ENCODE measurements at regions not wholly inside any gene's neighbourhood (a gene's known extent, or its start where the extent isn't known, plus 50 kb on each side); places are given as distances from the start of the nearest gene placed in this dataset.

GRCh38 chr21:20250337-20250736 lies 747.9 kb upstream of the NCAM2 start:
- H3K9ac ChIP-seq, result no peak overlapping the region
- WGBS, 2 experiments (ENCODE audit: low coverage in 1 of 2, low lambda C conversion rate in 2 of 2, missing lambda C conversion rate in 2 of 2), result 15 to 24% methylated on average over 3 of the region's 3 CpGs
- no peak overlapping the region for H3K4me3 ChIP-seq
- H3K27ac ChIP-seq, result no peak overlapping the region
- H3K4me2 ChIP-seq (ENCODE audit: unreplicated experiment), result no peak overlapping the region
- no peaks in the 10 kb centered on the region for H3K79me2 ChIP-seq (ENCODE audit: insufficient read depth)
- no peaks in the 10 kb centered on the region for H4K20me1 ChIP-seq (ENCODE audit: insufficient read depth)
- in situ Hi-C loops (cut with MboI), result no loop called here
- no peak overlapping the region for H2AFZ ChIP-seq
- no peak for TF ChIP-seq EZH2phosphoT487 (IDR thresholded peaks at IDR 0.05; ENCODE audit: insufficient read depth, low read depth)
- no peak for TF ChIP-seq EZH2 (IDR thresholded peaks at IDR 0.05; ENCODE audit: insufficient read depth, poor library complexity, severe bottlenecking)
- H3K9me3 ChIP-seq (ENCODE audit: low read depth), result no peaks in the 10 kb centered on the region
- no peaks in the 10 kb centered on the region for H3K9me2 ChIP-seq (ENCODE audit: insufficient read depth)
- H3F3A ChIP-seq (ENCODE audit: insufficient read depth), result no peaks in the 10 kb centered on the region
- H3K27me3 ChIP-seq (replicated peaks; ENCODE audit: insufficient read depth), result no peaks in the 10 kb centered on the region
- no peak for DNase-seq
- no peaks in the 10 kb centered on the region for H3K4me1 ChIP-seq (ENCODE audit: insufficient read depth)
- H3K36me3 ChIP-seq (ENCODE audit: low read depth), result no peaks in the 10 kb centered on the region

GRCh38 chr21:20253261-20253660 lies 744.9 kb upstream of the NCAM2 start:
- H3K27ac ChIP-seq, result no peak overlapping the region
- in situ Hi-C loops (cut with MboI), result no loop called here
- no peaks in the 10 kb centered on the region for H3K4me1 ChIP-seq (ENCODE audit: insufficient read depth)
- H4K20me1 ChIP-seq (ENCODE audit: insufficient read depth), result no peaks in the 10 kb centered on the region
- no peaks in the 10 kb centered on the region for H3K79me2 ChIP-seq (ENCODE audit: insufficient read depth)
- no peaks in the 10 kb centered on the region for H3K27me3 ChIP-seq (replicated peaks; ENCODE audit: insufficient read depth)
- H2AFZ ChIP-seq, result no peak overlapping the region
- H3K9ac ChIP-seq, result no peak overlapping the region
- no peak overlapping the region for H3K4me3 ChIP-seq
- no peak overlapping the region for H3K4me2 ChIP-seq (ENCODE audit: unreplicated experiment)
- no peaks in the 10 kb centered on the region for H3K9me3 ChIP-seq (ENCODE audit: low read depth)
- DNase-seq, result no peak
- WGBS, 2 experiments (ENCODE audit: low coverage in 1 of 2, low lambda C conversion rate in 2 of 2, missing lambda C conversion rate in 2 of 2), result 16 to 31% methylated on average over 3 of the region's 3 CpGs
- TF ChIP-seq EZH2 (IDR thresholded peaks at IDR 0.05; ENCODE audit: insufficient read depth, poor library complexity, severe bottlenecking), result no peak
- no peaks in the 10 kb centered on the region for H3F3A ChIP-seq (ENCODE audit: insufficient read depth)
- H3K36me3 ChIP-seq (ENCODE audit: low read depth), result no peaks in the 10 kb centered on the region
- no peaks in the 10 kb centered on the region for H3K9me2 ChIP-seq (ENCODE audit: insufficient read depth)

GRCh38 chr21:20254964-20255363 lies 743.2 kb upstream of the NCAM2 start:
- Histone ChIP-seq H3K4me1 (ENCODE audit: insufficient read depth) (no peaks in the 10 kb centered on the region), H3K9ac (no peak overlapping the region), H3K79me2 (ENCODE audit: insufficient read depth) (no peaks in the 10 kb centered on the region), H3F3A (ENCODE audit: insufficient read depth) (no peaks in the 10 kb centered on the region), H3K4me2 (ENCODE audit: unreplicated experiment) (no peak overlapping the region), H2AFZ (no peak overlapping the region), H3K9me3 (ENCODE audit: low read depth) (no peaks in the 10 kb centered on the region), H3K9me2 (ENCODE audit: insufficient read depth) (no peaks in the 10 kb centered on the region), H4K20me1 (ENCODE audit: insufficient read depth) (no peaks in the 10 kb centered on the region), H3K27ac (no peak overlapping the region), H3K27me3 (replicated peaks; ENCODE audit: insufficient read depth) (no peaks in the 10 kb centered on the region), H3K36me3 (ENCODE audit: low read depth) (no peaks in the 10 kb centered on the region), H3K4me3 (no peak overlapping the region)
- no peak for DNase-seq
- TF ChIP-seq EZH2 (IDR thresholded peaks at IDR 0.05; ENCODE audit: insufficient read depth, poor library complexity, severe bottlenecking) (no peak), EZH2phosphoT487 (IDR thresholded peaks at IDR 0.05; ENCODE audit: insufficient read depth, low read depth) (no peak)
- 69 to 74% methylated on average over 4 of the region's 4 CpGs for WGBS, 2 experiments (ENCODE audit: low coverage in 1 of 2, low lambda C conversion rate in 2 of 2, missing lambda C conversion rate in 2 of 2)
- in situ Hi-C loops (cut with MboI), result no loop called here

GRCh38 chr21:20257052-20257740 lies 741.0 kb upstream of the NCAM2 start:
- in situ Hi-C loops (cut with MboI), result no loop called here
- WGBS, 2 experiments (ENCODE audit: low coverage in 1 of 2, low lambda C conversion rate in 2 of 2, missing lambda C conversion rate in 2 of 2), result 22 to 30% methylated on average over 4 of the region's 4 CpGs
- H3K36me3 ChIP-seq (ENCODE audit: low read depth), result no peaks in the 10 kb centered on the region

More at GRCh38 chr21:20257052-20257740, 741.0 kb upstream of the NCAM2 start:
- Histone ChIP-seq H2AFZ (no peak overlapping the region), H3K27ac (no peak overlapping the region), H3F3A (ENCODE audit: insufficient read depth) (no peaks in the 10 kb centered on the region), H4K20me1 (ENCODE audit: insufficient read depth) (no peaks in the 10 kb centered on the region), H3K79me2 (ENCODE audit: insufficient read depth) (no peaks in the 10 kb centered on the region), H3K9me2 (ENCODE audit: insufficient read depth) (no peaks in the 10 kb centered on the region), H3K27me3 (replicated peaks; ENCODE audit: insufficient read depth) (no peaks in the 10 kb centered on the region), H3K9me3 (ENCODE audit: low read depth) (no peaks in the 10 kb centered on the region), H3K4me2 (ENCODE audit: unreplicated experiment) (no peak overlapping the region), H3K9ac (no peak overlapping the region), H3K4me1 (ENCODE audit: insufficient read depth) (no peaks in the 10 kb centered on the region), H3K4me3 (no peak overlapping the region)
- DNase-seq, result no peak
- TF ChIP-seq EZH2phosphoT487 (IDR thresholded peaks at IDR 0.05; ENCODE audit: insufficient read depth, low read depth), result no peak
- TF ChIP-seq EZH2 (IDR thresholded peaks at IDR 0.05; ENCODE audit: insufficient read depth, poor library complexity, severe bottlenecking), result no peak
